ENCODE measurements at regions not wholly inside any gene's neighbourhood (a gene's known extent, or its start where the extent isn't known, plus 50 kb on each side); places are given as distances from the start of the nearest gene placed in this dataset.

DNA sequence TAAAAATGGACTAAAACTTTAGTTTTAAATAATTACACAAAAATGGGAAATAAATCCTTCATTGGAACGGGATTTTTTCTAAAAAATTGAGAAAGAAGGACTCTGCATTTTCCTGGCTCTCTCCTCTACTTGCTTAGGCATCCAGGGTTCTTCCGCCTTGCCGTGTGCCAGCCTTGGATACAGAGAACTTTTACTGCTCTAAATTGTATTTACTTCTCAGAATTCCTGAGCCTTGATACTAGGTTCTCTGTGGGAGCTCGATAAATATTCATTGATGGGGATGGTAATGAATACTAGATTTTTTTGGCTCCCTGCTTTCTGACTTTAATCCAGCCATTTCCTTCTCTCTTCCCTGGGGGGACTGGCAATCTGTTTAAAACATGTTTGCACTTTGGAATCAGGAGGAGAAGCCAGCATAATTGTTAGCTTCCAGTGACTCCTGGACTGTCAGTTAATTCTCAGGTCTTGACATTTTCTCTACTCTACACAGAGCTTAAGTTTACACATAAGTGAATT lies 746.1 kb upstream of the LRRTM1 start:
- Histone ChIP-seq H3K36me3 (no peaks in the 10 kb centered on the region), H3K9me3 (no peaks in the 10 kb centered on the region), H3K4me1 (no peaks in the 10 kb centered on the region), H3K27me3 (no peaks in the 10 kb centered on the region), H3K4me3 (ENCODE audit: low read depth, low read length) (no peak overlapping the region)
- TF ChIP-seq, protein P1, sequence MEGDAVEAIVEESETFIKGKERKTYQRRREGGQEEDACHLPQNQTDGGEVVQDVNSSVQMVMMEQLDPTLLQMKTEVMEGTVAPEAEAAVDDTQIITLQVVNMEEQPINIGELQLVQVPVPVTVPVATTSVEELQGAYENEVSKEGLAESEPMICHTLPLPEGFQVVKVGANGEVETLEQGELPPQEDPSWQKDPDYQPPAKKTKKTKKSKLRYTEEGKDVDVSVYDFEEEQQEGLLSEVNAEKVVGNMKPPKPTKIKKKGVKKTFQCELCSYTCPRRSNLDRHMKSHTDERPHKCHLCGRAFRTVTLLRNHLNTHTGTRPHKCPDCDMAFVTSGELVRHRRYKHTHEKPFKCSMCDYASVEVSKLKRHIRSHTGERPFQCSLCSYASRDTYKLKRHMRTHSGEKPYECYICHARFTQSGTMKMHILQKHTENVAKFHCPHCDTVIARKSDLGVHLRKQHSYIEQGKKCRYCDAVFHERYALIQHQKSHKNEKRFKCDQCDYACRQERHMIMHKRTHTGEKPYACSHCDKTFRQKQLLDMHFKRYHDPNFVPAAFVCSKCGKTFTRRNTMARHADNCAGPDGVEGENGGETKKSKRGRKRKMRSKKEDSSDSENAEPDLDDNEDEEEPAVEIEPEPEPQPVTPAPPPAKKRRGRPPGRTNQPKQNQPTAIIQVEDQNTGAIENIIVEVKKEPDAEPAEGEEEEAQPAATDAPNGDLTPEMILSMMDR (IDR thresholded peaks at IDR 0.05; ENCODE audit: low read depth, low read length) = no peak
- no peak for DNase-seq

DNA sequence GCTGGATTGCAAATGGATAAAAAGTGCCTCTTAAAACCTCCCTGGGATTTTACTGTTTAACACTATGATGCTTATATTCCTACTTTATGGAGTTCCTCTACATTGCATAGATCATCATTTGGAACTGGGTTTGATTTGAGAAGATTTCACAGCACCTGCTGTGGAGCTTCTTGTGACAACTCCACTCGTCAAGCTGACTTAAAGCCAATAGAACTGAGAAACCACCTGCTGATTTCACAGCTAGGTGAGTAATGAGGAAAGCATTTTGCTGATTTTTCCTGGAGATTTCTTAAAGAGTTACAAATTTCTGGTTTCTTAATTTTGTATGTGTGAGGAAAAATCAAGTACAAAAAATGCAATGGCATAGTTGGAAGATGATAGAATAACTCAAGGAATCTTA lies 739.1 kb upstream of the LRRTM1 start:
- no peaks in the 10 kb centered on the region for H3K27me3 ChIP-seq

DNA sequence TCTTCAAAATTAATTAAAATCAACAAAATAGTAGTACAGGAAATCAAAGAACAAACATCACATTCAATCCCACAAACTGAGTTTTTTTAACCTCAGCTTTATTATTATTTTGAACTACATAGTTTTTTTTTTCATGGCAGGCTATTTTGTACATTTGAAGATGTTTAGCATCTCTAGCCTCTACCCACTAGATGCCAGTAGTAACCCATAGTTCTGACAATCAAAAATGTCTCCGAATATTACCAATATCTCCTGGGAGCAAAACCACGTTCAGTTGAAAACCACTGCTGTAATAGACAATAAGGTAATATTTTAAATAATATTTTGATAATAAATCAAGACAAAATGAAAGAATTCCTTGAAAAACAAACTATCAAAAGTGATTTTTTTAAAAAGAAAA lies 702.6 kb upstream of the LRRTM1 start:
- no peaks in the 10 kb centered on the region for H3K9me3 ChIP-seq
- no peak for DNase-seq

More for the DNA sequence above, 739.1 kb upstream of the LRRTM1 start:
- TF ChIP-seq, protein P1 (IDR thresholded peaks at IDR 0.05; ENCODE audit: low read depth, low read length) = no peak
- H3K9me3 ChIP-seq = no peaks in the 10 kb centered on the region
- H3K4me3 ChIP-seq (ENCODE audit: low read depth, low read length) = no peak overlapping the region
- H3K4me1 ChIP-seq = no peaks in the 10 kb centered on the region
- DNase-seq = no peak
- no peaks in the 10 kb centered on the region for H3K36me3 ChIP-seq

DNA sequence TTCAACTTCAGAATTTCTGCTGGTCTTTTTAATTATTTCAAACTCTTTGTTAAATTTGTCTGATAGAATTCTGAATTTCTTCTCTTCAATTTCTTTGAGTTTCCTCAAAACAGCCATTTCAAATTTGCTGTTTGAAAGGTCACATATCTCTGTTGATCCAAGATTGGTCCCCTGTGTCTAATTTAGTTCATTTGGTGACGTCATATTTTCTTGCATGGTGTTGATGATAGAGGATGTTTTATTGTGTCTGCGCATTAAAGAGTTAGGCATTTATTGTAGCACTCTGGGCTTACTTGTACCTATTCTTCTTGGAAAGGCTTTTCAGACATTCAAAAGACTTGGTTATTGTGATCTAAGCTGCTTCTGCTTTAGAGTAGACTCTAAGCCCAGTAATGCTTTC lies 698.4 kb upstream of the LRRTM1 start:
- no peaks in the 10 kb centered on the region for H3K36me3 ChIP-seq
- DNase-seq = no peak
- H3K4me1 ChIP-seq = no peaks in the 10 kb centered on the region
- H3K27me3 ChIP-seq = no peaks in the 10 kb centered on the region
- H3K9me3 ChIP-seq = no peaks in the 10 kb centered on the region
- no peak overlapping the region for H3K4me3 ChIP-seq (ENCODE audit: low read depth, low read length)
- TF ChIP-seq, protein P1 (IDR thresholded peaks at IDR 0.05; ENCODE audit: low read depth, low read length) = no peak

More for the DNA sequence above, 702.6 kb upstream of the LRRTM1 start:
- no peaks in the 10 kb centered on the region for H3K36me3 ChIP-seq
- H3K27me3 ChIP-seq = no peaks in the 10 kb centered on the region
- no peaks in the 10 kb centered on the region for H3K4me1 ChIP-seq
- TF ChIP-seq, protein P1 (IDR thresholded peaks at IDR 0.05; ENCODE audit: low read depth, low read length) = no peak
- no peak overlapping the region for H3K4me3 ChIP-seq (ENCODE audit: low read depth, low read length)

DNA sequence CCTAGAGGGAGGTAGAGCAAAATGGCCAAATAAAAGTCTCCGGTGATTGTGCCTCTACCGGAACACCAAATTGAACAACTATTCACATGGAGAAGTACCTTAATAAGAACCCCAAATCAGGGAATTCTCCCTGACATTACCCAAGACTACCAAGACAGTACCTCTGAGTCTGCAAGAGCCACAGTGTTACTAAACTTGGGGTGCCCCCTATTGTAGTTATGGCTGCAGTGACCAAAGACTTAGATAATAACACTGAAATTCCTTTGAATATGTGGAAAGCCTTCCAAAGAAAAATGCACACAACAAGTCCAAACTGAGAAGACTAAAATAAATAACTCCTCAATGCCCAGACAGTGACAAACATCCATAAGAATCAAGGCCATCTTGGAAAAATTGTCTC lies 682.9 kb upstream of the LRRTM1 start:
- no peaks in the 10 kb centered on the region for H3K4me1 ChIP-seq
- H3K36me3 ChIP-seq = no peaks in the 10 kb centered on the region
- TF ChIP-seq, protein P1 (IDR thresholded peaks at IDR 0.05; ENCODE audit: low read depth, low read length) = no peak
- H3K27me3 ChIP-seq = no peaks in the 10 kb centered on the region
- H3K4me3 ChIP-seq (ENCODE audit: low read depth, low read length) = no peak overlapping the region
- DNase-seq = no peak
- H3K9me3 ChIP-seq = no peaks in the 10 kb centered on the region

DNA sequence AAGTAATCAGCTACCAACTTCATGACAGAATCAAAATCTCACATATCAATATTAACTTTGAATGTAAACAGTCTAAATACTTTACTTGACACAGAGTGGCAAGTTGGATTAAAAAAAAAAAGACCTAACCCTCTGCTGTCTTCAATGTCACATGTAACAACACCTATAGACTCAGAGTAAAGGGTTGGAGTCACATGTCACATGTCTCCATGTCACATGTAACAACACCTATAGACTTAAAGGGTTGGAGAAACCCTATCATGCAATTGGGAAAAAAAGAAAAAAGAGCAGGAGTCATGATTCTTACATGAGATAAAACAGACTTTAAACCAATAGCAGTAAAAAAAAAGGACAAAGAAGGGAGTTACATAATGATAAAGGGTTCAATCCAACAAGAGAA lies 665.3 kb upstream of the LRRTM1 start:
- Histone ChIP-seq H3K9me3 (no peaks in the 10 kb centered on the region), H3K27me3 (no peaks in the 10 kb centered on the region)

More for the DNA sequence above, 665.3 kb upstream of the LRRTM1 start:
- Histone ChIP-seq H3K4me3 (ENCODE audit: low read depth, low read length) (no peak overlapping the region), H3K4me1 (no peaks in the 10 kb centered on the region), H3K36me3 (no peaks in the 10 kb centered on the region)
- no peak for DNase-seq
- TF ChIP-seq, protein P1 (IDR thresholded peaks at IDR 0.05; ENCODE audit: low read depth, low read length) = no peak
